HG03175 (cell line): ENCODE measurements at regions not wholly inside any gene's neighbourhood (a gene's known extent, or its start where the extent isn't known, plus 50 kb on each side); places are given as distances from the start of the nearest gene placed in this dataset.
"Not testable (repeated sequence)": the region's sequence is repeated elsewhere in the genome, so short reads cannot be mapped to it uniquely, and the experiment has no call there.

Experiments used
- ATAC-seq: cut with Tn5 transposase; IDR thresholded peaks from one replicate; pipeline ENCODE4 v1.9.1; 2021; ENCODE audit warnings: mild to moderate bottlenecking, moderate library complexity; ENCODE audit not compliant: unreplicated experiment

DNA sequence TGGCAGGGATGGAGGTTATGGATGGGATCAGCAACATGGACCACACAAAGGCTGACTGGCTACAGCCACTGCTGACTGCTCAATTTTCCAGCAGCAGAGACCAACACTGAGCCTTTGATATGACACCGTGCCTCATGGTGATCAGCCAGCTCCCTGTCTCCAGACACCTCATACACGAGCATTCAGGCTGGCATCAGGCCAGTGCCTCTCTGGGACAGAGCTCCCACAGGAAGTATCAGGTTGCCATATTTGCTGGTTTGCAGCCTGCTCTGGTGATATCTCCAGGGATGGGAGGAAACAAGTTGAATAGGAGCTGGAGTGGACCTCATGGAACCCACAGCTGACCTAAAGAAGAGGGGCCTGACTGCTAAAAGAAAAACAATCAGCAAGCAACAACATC, 471.2 kb upstream of the ATXN7L3B start:
- no peak for ATAC-seq

GRCh38 chr12:74071182-74071581, 466.5 kb upstream of the ATXN7L3B start:
- ATAC-seq = no peak

DNA sequence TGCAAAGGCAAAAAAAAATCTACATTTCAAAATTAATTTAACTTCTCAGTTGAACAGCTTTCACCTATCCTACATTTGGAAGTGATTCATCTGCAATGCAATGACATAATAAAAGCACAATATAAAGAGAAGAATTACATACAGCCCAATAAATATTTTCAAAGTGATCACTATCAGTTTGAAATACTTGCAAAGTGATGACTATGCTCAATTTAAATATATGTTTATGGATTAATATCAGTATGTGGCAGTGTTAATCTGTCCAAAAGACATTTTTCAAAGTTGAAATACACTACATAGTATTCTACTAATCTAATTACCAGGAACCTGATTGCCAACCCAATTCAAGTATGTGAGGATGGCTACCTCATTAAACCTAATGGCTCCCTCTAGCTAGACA, 460.7 kb upstream of the ATXN7L3B start:
- ATAC-seq = no peak

GRCh38 chr12:74105434-74105833, 432.2 kb upstream of the ATXN7L3B start:
- ATAC-seq = no peak

DNA sequence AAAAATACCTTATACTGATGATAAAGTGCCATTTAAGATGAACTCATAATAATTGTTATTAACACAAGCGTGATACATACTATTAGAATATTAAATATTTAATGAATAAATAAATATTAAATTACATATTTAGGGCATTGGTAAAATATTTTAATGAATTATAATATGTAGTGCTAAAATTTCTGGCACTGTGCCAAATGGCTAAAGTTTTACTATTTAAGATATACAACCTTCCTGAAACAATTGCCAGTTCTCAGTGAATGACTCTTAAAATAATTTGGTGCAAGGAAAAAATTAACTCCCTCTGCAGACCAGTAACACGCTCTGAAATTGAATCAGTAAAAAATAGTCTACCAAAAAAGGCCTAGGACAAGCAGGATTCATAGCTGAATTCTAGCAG, 428.9 kb upstream of the ATXN7L3B start:
- ATAC-seq = no peak

DNA sequence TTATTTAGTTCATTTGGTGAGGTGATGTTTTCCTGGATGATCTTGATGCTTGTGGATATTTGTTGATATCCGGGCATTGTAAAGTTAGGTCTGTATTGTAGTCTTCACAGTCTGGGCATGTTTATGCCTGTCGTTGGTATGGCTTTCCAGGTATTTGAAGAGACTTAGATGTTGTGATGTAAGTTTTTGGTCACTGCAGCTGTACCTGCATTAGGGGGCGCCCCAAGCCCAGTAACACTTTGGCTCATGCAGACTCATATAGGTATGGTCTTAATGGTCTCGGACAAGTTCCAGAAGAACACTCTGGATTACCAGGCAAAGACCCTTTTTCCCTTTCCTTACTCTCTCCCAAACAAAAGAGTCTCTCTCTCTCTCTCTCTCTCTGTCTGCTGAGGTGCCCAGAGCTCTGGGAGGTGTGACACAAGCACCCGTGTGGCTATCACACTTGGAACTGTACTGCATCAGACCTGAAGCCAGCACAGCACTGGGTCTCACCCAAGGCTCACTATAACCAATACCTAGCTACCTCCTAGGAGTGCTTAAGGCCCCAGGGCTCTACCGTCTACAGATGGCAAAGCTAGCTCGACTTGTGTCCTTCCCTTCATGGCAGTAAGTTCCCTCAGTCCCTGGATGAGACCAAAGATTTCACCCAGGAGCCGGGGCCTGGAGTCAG, 425.8 kb upstream of the ATXN7L3B start:
- ATAC-seq = peak; percentile 60

GRCh38 chr12:74119811-74120362, 417.7 kb upstream of the ATXN7L3B start:
- ATAC-seq = no peak

GRCh38 chr12:74120644-74121043, 417.0 kb upstream of the ATXN7L3B start:
- ATAC-seq = no peak

GRCh38 chr12:74129702-74130101, 407.9 kb upstream of the ATXN7L3B start:
- ATAC-seq = no peak

DNA sequence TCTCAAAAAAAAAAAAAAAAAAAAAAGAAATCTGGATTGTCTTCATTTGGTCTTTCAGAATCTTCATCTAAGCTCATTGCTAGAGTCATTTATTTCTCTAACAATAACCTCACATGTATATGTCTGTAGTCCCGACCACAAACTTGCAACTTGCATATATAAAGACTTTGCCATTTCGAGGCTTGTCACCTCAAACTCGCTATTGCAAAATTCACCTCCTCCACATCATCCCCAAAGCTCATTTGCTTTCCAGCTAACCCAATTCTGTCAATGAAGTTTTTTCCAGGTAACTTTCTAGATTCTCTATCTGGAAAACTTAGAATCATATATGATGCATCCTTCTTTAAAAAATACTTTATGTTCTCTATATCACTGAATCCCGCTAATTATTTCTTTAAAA, 393.2 kb upstream of the ATXN7L3B start:
- no peak for ATAC-seq

- no peak for ATAC-seq
These were observed 392.3 kb upstream of the ATXN7L3B start for GRCh38 chr12:74145328-74145727.

DNA sequence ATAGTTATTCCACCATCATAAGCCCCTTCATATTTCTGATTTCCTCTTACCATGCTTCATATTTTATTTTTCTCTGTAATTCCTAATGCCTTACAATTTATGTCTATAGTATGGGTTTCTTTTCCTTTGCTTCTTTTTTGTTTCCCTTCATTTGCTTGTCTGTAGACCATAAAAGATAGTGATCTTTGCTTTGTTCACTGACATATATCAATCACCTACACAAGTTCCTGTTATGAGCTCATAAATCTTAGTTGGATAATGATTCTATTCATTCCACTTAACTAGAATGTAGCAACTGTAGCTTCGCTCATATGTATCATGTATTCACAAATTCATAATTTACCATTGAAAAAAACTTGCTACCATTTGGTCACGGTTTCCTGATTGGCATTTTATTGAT, 388.8 kb upstream of the ATXN7L3B start:
- no peak for ATAC-seq

DNA sequence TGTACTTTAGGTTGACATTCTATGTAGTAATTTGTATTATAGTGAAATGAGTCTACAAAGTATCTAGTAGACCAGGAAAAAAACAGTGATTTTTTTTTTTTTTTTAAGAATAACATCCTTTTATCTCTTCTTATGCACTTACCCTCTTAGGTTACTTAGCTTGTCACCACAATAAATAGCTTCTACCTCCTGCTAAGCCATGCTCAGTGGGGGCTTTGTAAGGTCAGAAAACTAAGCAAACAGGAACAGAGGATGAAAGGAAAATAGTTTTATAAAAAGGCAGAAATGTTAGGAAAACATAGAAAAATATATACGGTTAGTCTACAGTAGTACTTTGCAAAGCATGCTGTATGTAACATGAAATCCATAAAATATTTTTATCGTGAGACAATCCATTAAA, 385.3 kb upstream of the ATXN7L3B start:
- no peak for ATAC-seq

DNA sequence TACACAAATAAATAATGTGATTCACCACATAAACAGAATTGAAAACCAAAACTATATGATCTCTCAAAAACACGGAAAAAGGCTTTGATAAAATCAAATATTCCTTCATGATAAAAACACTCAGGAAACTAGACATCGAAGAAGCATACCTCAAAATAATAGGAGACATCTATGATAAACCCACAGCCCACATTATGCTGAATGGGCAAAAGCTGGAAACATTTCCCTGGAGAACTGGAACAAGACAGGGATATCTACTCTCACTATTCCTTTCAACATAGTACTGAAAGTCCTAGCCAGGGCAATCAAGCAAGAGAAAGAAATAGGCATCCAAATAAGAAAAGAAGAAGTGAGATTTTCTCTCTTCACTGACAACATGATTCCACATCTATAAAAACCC, 371.5 kb upstream of the ATXN7L3B start:
- ATAC-seq = no peak

GRCh38 chr12:74169607-74170006, 368.0 kb upstream of the ATXN7L3B start:
- no peak for ATAC-seq

GRCh38 chr12:74170645-74171477, 366.8 kb upstream of the ATXN7L3B start:
- ATAC-seq = no peak

DNA sequence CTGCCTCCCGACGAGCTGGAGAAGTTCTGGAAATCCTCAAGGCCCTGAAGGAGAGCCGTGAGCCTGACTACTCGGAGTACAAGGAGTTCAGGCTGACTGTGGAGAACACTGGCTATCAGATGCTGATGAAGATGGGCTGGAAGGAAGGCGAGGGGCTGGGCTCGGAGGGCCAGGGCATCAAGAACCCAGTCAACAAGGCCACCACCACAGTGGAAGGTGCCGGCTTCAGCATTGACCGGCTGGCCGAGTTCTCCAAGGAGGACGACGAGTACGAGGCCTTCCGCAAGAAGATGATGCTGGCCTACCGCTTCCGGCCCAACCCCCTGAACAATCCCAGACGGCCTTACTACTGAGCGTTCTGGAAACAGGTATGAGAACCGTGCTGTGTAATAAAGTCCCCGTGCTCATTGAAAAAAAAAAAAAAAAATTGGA, 366.1 kb upstream of the ATXN7L3B start:
- ATAC-seq = no peak

DNA sequence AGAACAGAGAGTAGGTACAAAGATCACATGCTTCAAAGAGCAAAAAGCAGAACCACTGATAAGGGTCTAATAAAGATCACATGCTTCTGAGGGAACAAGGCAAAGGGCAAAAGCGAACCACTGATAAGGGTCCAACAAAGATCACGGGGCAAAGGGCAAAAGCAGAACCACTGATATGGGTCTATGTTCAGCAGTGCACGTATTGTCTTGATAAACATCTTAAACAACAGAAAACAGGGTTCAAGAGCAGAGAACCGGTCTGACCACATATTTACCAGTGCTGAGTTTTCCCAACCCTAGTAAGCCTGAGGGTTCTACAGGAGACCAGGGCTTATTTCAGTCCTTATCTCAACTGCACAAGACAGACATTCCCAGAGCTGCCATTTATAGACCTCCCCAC, 362.7 kb upstream of the ATXN7L3B start:
- not testable (repeated sequence) for ATAC-seq

GRCh38 chr12:74185360-74185759, 352.3 kb upstream of the ATXN7L3B start:
- ATAC-seq = no peak

- ATAC-seq = no peak
These were observed 344.4 kb upstream of the ATXN7L3B start for GRCh38 chr12:74193191-74193590.

- no peak for ATAC-seq
These were observed 333.4 kb upstream of the ATXN7L3B start for GRCh38 chr12:74204236-74204635.
